T1000 (cell line): ENCODE measurements at regions not wholly inside any gene's neighbourhood (a gene's known extent, or its start where the extent isn't known, plus 50 kb on each side); places are given as distances from the start of the nearest gene placed in this dataset.
A peak's percentile ranks its signal among the peaks of the same experiment; 100 is the strongest.

ENCODE experiments used
- DNase-seq: peaks from one replicate; lab custom pipeline; 2025; ENCODE audit warnings: mixed read lengths; lab: John Stamatoyannopoulos, UW

DNA sequence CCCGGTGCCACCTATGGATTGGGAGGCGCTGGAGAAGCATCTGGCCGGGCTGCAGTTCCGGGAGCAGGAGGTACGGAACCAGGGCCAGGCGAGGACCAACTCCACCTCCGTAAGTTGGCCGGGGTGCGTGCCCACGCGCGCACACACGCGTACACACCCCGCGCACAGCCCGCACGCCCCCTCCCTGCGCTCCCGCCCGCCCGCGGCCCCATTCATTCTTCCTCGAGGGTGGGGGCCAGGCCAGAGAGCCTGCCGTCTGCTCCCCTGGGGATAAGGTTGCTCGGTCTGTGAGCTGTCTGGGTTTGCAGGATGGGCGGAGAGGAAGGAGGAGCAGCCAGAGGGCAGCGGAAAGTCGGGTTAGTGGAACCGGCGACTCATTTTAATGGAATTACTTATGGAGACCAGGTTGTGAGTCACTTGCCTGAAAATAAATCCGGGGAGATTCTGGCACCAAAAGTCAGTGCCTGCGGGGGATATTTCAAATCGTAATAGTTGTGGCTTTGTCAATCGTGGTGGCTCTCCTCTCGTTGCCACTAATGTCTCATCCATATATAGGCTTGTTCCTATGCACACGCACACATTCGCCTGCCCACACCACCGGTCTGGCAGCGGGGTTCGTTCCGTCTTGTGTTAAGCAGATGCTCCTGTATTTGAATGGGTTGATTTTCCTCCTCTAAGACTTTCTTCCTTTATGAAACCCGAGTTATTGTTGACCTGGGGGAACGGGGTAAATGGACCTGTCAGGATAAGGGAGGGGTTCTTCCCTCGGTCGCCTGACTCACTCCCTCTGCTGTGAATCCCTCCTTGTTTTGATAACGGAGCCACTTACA lies 223.4 kb upstream of the IL12A start:
- DNase-seq: peak; percentile 91

DNA sequence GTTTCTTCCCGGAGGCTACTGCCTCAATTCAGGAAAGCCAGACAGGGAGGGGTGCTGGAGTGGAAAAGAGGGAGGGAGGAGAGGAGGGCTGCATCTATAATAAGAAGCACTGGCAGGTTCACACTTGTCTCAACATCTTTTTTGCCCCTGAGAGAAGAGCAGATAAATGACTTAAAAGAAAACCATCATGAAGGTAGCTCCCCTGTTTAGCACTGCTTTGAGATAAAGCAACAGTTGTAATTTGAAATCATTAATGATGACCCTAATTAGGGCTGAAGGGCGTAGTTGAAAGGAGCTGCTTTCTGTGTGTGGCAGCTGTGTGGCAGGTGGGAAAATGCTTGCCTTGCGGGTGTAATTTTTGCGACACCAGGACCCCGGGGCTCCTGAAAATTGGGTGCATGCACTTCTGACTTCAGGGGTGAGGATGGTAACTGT lies 222.8 kb upstream of the IL12A start:
- no peak for DNase-seq

DNA sequence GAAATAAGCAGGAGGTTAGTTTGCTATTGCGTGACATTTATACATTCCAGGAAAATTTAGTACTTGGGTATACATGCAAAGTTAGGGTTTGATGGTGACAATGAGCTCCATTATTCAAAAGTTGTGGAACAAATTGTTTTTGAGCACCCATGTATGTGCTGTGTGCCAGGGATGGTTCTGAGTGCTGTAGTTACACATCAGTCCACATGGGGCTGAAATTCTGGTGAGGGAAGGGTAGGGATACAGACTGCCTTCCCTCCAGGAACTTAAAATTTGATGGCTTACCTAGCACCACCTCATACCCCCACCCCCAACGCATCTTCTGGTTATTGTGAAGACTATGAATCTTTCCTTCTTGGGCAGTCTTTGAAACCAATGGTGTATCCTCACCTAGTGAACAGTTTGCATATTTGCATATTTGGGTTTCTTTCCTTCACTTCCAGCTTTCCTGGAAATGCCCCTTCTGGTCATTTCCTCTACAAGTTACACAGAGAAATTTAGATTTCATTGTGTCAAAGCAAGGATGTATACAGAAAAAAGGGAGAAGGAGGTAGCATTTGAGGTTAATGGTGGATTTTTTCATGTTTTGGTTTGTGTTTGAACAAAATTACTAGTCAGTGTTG lies 222.0 kb upstream of the IL12A start:
- no peak for DNase-seq

DNA sequence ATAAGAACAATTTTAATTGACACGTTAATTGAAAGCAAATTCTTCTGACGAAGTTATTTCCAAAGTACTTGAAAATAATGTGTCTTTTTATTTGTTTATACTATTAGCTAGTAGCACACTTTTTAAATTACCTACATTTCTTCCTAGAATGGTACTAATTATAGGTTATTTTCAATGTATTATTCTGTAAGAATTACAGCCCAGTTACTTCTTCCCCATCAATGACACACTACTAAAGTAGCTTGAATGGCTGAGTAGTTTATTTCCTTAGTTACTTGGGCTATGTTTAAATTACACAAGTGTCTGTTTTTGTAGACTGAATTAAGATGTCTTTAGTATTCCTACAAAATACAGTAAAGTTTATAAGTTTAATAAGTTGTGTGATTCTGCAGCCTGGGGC lies 217.6 kb upstream of the IL12A start:
- no peak for DNase-seq

DNA sequence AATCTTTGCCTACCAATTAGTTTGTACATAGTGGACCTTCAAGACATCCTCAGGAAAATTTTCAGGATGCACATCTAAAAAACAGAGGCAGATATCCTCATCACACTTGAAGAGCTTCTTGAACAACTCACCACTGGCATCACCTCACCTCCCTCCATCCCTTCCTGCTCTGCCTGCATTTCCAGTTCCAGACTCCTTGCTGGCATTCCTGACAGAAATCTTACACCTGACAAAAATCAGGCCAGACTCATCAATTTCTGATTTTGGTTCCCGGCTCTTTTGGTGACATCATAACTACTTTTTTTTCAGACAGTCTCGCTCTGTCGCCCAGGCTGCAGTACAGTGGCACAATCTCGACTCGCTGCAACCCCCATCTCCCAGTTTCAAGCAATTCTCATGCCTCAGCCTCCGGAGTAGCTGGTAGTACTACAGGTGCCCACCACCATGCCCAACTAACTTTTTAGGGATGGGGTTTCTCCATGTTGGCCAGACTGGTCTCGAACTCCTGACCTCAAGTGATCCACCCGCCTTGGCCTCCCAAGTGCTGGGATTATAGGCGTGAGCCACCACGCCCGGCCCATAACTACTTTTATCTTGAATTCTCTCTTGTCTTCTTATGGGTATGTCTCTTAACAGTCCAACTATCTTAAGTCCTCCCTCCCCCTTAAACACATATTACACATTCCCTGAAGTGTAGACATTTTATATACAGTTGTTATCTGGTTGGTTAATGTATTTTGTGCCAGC lies 216.6 kb upstream of the IL12A start:
- DNase-seq: no peak

DNA sequence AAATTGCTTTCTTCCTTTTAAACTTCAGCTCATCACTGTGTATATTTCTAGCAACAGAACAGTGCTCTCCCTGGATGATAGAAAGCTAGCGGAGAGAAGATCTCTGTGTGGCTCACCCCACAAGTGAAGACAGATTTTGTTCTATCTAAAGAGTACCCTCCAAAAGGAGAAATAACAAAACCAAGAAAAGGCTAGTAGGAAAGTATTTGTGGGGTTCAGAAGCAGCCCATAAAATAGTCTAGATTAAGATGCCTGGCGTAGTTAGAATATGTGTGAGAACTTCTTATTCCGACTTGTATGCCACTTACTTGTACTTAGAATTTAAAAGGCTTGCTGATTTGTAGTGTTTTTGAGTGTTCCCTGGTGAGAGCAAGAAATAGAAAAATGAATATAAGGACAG lies 214.9 kb upstream of the IL12A start:
- no peak for DNase-seq

DNA sequence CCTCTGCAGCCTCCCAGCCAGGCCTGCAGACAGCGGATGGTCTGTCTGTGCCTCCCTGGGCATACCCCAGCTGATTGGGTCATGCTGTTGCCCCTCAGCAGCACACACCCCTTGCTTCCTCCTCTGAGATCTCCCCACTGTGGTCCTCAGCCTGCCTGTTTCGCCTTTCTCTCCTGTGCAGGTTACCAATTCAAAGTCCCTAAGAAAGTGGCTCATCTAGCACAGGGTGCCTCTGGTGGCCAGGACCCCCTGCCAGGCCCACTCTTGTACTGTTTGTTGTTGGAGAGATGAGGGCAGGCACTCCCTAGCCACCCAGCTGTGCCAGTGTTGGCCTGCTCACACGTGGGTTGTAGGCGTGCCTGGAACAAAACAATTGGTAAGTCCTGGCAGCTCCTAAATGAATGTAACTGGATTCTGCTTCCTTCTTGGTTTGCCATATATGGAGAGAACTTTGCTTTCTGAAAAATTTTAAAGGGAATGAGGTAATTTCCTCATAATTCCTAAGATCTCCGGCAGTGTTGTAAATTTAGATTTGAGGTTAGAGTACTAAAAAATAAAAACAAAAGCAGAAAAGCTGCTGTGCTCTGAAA lies 213.2 kb upstream of the IL12A start:
- DNase-seq: no peak

DNA sequence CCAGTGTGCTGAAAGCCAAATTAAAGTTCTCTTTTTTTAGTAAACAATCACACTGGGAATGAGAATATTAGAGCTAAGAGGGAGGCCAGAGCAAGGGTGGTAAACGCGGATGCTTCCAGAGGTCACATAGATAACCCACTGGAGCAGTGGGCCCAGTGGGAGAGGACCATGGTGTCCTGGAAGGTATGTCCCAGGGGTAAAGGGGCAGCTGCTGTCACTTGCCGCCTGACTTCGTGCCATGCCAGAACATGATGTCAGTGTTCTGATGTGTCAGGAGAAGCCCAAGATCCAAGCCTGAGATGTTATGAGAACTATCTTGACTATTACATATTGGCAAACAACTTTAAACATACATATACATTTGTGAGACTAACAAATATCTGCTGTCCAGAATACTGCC lies 211.9 kb upstream of the IL12A start:
- no peak for DNase-seq

DNA sequence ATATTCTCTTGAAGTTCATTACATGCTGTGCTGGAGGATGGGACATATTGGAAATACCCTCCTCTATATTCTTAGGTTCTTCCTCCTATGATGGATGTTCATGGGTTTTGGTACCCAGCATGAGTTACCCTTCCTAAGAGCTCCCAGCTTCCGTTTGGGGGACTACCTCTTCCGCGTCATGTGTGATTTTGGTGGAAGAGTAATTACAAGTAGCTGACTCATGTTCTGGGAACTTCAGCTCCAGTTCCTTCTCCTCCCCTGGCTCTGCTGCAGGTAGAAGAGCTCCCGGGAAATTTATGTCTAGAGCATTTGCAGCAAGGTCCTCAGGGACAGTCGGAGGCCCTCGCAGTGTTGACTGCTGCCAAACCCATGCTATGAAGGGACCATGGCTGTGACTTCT lies 208.8 kb upstream of the IL12A start:
- DNase-seq: no peak

DNA sequence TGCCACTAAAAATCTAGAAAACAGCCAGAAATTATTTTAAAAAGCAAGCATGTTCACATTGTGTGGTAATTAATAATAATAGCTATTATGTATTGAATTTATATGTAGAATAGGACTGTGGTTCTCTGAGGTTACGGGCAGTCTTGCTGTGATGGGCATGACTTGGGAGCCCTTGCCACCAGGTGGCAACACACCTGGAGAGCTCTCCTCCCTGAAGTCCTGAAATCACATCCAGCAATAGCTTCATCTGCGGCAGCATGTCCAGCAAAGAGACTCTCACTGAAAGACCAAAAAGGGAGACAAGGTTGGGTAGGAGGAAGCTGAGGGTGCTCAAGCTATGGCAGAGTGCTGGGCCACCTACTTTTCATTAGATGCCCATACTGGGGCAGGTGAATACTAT lies 206.8 kb upstream of the IL12A start:
- no peak for DNase-seq

DNA sequence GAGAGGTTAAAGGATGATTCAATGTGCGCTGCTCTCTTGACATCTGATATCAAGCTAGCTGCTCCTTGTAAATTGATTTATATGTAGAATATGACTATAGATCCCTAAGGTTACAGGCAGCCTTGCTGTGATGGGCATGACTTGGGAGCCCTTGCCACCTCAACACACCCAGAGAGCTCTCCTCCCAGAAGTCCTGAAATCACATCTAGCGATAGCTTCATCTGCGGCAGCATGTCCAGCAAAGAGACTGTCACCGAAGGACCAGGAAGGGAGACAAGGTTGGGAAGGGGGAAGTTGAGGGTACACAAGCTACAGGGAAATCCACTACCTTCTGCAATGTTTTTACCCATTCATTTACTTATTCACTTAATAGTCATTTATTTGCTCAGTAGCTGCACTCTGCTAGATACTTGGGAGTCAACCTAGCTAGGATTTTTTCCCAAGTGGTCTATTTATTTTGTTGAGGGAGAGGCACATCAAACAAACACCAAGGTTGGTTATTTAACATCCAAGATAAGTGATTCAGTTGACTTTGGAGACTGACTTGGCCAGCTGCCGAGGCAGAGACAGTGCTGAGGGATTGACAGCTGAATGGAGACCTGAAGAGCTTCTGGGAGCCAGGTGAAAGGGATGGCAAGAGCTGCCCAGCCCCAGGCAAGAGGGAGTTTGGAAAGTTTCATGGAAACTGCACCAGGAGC lies 205.8 kb upstream of the IL12A start:
- no peak for DNase-seq

DNA sequence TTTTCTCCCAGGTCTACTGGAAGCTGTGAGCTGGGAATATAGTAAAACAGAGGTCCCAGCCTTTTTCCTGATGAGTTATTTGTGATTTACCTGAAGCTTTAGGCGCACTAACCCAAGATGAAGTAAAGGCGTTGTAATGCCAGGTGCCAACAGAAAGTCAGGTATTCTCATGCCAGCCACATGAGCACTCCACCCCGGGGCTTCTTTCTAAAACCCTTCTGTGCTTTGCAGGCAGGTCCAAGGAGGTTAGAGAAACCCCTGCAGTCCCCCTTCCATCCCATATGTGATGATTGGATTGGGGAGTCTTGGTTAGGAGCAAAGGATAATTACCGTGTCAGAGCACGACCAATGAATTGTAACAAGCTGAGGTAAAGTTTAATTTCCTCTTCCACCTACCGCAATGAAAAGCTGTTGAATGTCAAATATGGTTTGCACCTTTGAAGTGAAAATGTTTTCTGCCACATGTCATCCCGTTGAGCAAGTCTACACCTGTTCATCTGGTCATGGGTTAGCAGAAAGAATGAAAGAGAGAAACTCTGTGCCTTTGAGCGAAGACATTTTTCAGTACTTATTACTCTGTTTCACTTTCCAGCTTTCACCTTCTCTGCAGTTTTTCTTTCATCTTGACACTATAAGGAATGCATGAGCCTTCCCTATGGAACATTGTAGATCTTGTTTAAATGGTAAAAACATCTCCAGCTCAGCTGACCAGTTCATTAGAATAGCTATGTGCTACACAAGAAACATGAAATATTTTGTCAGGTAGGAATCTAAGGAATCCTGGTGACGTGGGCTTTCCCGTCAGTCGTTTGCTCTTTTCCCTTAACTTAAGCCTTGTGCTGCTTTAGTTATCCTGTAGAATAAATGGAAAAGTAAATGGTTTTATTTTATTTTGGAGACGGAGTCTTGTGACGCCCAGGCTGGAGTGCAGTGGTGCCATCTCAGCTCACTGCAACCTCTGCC lies 204.6 kb upstream of the IL12A start:
- DNase-seq: no peak

DNA sequence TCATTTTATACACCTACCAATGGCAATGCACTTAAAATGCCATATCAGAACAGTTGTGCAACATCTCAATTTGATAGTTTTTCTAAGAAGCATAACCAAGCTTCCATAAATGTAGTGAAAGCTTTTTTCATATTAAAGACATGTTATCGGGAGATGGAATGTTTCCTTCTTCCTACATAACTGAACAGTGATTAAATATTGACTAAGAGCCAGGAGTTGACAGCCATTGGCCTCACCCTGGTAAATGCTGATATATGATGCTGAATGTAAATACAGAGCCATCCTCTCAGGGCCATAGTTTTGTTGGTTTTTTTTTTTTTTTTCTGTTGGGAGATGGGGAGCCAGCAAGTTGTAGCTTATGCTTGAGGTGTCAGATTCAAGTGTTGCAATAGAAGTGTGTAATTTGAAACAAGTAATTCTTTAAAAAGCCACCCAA lies 203.3 kb upstream of the IL12A start:
- DNase-seq: no peak

DNA sequence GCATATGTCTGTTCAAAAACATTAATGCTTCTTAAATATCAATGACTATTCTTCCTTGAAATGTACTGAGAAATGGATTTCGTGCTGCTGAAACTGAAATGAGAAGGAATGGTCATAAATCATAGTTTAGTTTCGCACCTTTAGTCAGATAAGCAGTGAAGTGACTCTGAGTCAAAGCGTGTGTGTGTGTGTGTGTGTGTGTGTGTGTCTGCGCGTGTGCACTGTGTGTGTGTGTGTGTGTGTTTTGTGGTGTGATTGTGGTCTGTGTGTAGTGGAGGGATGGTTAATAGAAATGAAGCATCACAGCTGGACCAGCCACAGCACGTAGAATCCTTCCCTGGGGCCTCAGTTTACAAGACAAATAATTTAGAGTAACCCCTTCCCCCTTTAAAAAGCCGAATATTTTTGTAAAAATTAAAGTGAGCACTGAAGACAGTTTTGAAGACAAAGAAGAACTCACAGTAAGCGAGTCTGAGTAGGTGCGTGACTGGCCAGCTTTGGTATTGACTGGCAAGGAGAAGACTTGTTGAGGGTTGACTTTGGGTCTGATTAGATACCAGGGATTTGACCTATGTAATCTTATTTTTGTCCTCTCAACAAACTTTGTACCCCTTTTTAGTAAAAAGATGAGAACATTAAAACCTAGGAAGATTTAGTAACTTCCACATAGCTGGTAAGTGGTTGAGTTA lies 202.0 kb upstream of the IL12A start:
- DNase-seq: no peak

DNA sequence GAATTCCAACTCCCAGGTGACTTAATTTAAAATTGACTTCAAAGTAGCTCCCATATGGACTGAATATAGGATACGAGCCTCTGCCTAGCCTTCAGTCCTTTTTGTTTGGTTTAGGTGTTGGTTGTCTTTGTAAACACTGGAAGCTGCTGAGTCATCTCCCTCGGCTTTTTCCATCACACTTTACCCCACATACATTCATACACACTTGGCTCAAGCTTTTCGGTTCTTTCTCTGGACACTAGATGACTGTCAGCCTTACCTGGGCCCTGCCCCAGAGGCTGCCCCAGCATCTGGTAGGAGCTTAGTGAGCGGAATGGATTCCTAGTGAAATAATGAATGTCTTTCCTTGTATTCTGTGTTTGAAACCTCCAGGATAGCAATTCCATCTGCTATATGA lies 201.5 kb upstream of the IL12A start:
- DNase-seq: no peak

DNA sequence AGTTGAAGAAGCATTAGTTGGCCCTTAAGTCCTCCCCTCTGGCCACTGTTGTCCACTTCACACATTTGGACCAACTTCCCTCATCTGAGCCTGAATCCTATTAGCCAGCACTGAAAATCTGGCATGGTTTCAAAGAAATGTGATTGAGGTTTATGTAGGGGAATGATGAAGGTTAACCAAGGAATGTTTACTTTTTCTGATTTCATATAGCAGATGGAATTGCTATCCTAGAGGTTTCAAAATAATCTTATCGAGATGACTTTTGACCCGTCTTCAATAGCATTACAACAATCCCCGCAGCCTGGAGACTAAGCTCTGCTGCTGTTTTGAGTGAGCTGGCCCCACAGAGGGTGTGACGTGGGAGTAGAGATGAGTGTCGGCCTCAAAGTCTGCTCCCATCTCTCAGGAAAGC lies 200.8 kb upstream of the IL12A start:
- DNase-seq: no peak

DNA sequence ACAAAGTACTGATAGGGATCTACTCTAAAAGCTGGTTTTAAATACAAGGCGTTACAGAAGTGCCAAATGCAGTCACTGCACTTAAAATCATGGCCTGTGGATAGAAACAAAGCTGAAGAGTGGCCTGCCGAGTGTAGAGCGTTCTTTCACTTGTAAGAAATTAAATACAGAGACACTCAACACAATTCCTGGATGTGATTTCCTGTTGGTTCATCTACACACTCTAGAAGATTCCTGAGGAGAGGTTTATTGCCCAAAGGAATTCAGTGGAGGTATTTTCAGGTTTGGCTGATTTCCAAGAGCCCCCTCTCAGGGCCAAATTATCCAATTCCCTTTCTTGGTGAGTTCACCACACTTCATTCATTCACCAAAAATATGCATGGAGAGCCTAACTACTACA lies 200.3 kb upstream of the IL12A start:
- DNase-seq: no peak

DNA sequence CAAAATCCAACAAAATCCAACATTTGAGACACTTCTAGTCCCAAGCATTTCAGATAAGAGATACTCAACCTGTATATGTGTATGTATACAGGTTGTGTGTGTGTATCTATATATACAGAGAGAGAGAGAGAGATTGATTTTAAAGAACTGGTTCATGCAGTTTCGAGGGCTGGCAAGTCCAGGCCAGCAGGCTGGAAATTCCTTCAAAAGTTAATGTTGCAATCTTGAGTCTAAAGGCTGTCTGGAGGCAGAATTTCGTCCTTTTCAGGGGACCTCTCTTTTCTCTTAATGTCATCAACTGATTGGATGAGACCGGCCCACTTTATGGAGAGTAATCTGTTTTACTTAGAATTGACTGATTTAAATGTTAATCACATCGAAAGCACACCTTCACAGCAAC lies 199.6 kb upstream of the IL12A start:
- DNase-seq: no peak

DNA sequence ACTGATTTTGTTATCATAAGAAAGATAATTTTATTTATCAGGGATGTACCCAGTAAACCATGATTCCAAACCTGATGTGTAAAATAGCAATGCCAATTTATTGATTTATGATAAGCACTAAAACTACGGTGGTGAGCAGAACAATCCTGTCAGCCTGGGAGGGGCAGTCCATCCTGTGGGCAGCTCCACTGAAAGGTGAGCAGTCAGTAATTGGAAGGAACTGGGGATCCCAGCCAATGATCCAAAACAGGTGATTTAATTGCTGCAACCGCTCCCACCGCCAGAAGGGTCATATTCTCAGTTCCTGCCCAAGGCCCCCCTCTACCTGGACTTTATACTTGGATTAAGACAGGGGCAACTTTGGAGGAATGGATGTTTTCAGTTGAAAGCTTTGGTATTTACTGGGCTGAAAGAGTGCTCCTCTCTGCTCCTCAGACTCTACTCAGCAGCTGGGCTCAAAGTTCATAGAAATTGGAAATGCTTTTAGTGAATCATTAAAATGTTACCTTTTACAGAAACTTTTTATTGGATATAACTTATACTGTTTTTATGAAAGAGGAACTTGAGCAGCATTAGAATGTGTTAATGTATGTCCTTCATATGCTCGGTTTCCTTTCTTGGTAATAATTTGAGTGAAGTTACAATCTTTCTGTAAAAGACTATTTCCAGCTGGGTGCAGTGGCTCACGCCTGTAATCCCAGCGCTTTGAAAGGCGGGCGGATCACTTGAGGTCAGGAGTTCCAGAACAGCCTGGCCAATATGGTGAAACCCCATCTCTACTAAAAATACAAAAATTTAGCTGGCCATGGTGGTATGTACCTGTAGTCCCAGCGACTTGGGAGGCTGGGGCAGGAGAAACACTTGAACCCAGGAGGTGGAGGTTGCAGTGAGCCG lies 198.6 kb upstream of the IL12A start:
- DNase-seq: no peak
